ENCODE measurements at regions not wholly inside any gene's neighbourhood (a gene's known extent, or its start where the extent isn't known, plus 50 kb on each side); places are given as distances from the start of the nearest gene placed in this dataset.

GRCh38 chr9:26399556-26399955 lies 493.0 kb downstream of the CAAP1 start:
- no peak for TF ChIP-seq CTCF (IDR thresholded peaks at IDR 0.05; ENCODE audit: low read depth, low read length, missing control alignments)
- no peak for DNase-seq
- in situ Hi-C loops (cut with HindIII; ENCODE audit: low pct_ligation_motif_present, low sequenced_read_pairs): no loop called here

GRCh38 chr9:26394025-26394424 lies 498.6 kb downstream of the CAAP1 start:
- in situ Hi-C loops (cut with HindIII; ENCODE audit: low pct_ligation_motif_present, low sequenced_read_pairs): no loop called here
- no peak for DNase-seq
- no peak overlapping the region for H3K27ac ChIP-seq
- TF ChIP-seq CTCF (IDR thresholded peaks at IDR 0.05; ENCODE audit: low read depth, low read length, missing control alignments): no peak
- H3K27me3 ChIP-seq (replicated peaks): no peaks in the 10 kb centered on the region
- no peak overlapping the region for H3K4me3 ChIP-seq (ENCODE audit: low read depth, low read length)
- no peaks in the 10 kb centered on the region for H3K36me3 ChIP-seq (replicated peaks)

More at GRCh38 chr9:26399556-26399955, 493.0 kb downstream of the CAAP1 start:
- H3K36me3 ChIP-seq (replicated peaks): no peaks in the 10 kb centered on the region
- no peak overlapping the region for H3K4me3 ChIP-seq (ENCODE audit: low read depth, low read length)
- H3K27ac ChIP-seq: no peak overlapping the region
- H3K27me3 ChIP-seq (replicated peaks): no peaks in the 10 kb centered on the region

DNA sequence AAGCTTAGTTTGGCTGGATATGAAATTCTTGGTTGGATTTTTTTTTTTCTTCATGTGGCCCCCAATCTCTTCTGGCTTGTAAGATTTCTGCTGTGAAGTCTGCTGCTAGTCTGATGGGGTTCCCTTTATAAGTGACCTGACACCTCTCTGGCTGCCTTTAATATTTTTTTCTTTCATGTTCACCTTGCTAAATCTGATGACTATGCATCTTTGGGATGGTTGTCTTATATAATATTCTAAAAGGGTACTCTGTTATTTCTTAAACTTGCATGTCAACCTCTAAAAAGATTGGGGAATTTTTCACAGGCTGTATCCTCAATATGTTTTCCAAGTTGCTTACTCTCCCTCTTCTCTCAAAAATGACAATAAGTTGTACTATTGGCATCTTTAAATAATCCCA lies 500.0 kb downstream of the CAAP1 start:
- Histone ChIP-seq H3K36me3 (replicated peaks) (no peaks in the 10 kb centered on the region), H3K27me3 (replicated peaks) (no peaks in the 10 kb centered on the region), H3K27ac (no peak overlapping the region), H3K4me3 (ENCODE audit: low read depth, low read length) (no peak overlapping the region)
- TF ChIP-seq CTCF (IDR thresholded peaks at IDR 0.05; ENCODE audit: low read depth, low read length, missing control alignments): no peak
- in situ Hi-C loops (cut with HindIII; ENCODE audit: low pct_ligation_motif_present, low sequenced_read_pairs): no loop called here
- DNase-seq: no peak

DNA sequence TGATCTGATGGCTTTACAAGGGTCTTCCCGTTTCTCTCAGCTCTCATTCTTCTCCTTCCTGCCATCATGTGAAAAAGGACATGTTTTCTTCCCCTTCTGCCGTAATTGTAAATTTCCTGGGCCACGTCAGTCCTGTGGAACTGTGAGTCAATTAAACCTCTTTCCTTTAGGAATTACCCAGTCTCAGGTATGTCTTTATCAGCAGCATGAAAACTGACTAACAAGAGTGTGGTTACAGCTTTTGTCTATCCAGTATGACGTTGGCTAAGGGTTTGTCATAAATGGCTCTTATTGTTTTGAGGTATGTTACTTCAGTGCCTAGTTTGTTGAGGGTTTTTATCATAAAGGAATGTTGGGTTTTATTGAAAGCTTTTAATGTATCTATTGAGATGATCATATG lies 501.6 kb downstream of the CAAP1 start:
- Histone ChIP-seq H3K36me3 (replicated peaks) (no peaks in the 10 kb centered on the region), H3K4me3 (ENCODE audit: low read depth, low read length) (no peak overlapping the region), H3K27me3 (replicated peaks) (no peaks in the 10 kb centered on the region), H3K27ac (no peak overlapping the region)
- no peak for TF ChIP-seq CTCF (IDR thresholded peaks at IDR 0.05; ENCODE audit: low read depth, low read length, missing control alignments)
- DNase-seq: no peak
- in situ Hi-C loops (cut with HindIII; ENCODE audit: low pct_ligation_motif_present, low sequenced_read_pairs): no loop called here

DNA sequence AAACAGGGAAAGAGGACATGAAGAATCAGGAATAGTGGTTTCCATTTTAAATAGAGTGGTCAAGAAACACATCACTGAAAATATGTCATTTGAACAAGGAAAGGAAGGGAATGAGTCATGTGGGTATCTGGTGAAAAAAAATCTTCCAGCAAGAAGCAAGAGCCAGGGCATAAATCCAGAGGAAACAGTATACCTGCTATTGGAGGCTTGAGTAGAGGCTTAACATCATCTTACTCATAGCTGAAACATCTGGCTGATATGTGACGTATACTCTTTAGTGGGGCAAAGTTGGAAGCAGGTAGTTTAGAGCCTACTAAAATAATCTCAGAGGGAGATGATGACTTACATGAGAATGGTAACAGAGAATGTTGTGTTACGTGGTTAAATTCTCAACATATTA lies 517.2 kb downstream of the CAAP1 start:
- Histone ChIP-seq H3K4me3 (ENCODE audit: low read depth, low read length) (no peak overlapping the region), H3K27me3 (replicated peaks) (no peaks in the 10 kb centered on the region), H3K27ac (no peak overlapping the region), H3K36me3 (replicated peaks) (no peaks in the 10 kb centered on the region)
- in situ Hi-C loops (cut with HindIII; ENCODE audit: low pct_ligation_motif_present, low sequenced_read_pairs): no loop called here
- DNase-seq: no peak
- no peak for TF ChIP-seq CTCF (IDR thresholded peaks at IDR 0.05; ENCODE audit: low read depth, low read length, missing control alignments)

- no peak for TF ChIP-seq CTCF (IDR thresholded peaks at IDR 0.05; ENCODE audit: low read depth, low read length, missing control alignments)
- Histone ChIP-seq H3K27ac (no peak overlapping the region), H3K4me3 (ENCODE audit: low read depth, low read length) (no peak overlapping the region), H3K36me3 (replicated peaks) (no peaks in the 10 kb centered on the region), H3K27me3 (replicated peaks) (no peaks in the 10 kb centered on the region)
- in situ Hi-C loops (cut with HindIII; ENCODE audit: low pct_ligation_motif_present, low sequenced_read_pairs): no loop called here
- no peak for DNase-seq
Measured at GRCh38 chr9:26373616-26374015, 519.0 kb downstream of the CAAP1 start.

Measured in brain microvascular endothelial cell (primary cell).